ENCODE measurements at regions not wholly inside any gene's neighbourhood (a gene's known extent, or its start where the extent isn't known, plus 50 kb on each side); places are given as distances from the start of the nearest gene placed in this dataset.

- Mint-ChIP-seq H3K4me1 (no peaks in the 10 kb centered on the region), H3K4me3 (no peak overlapping the region), H3K9me3 (peaks cover 0 to 2% (median 0%) of the 10 kb centered on the region in 7 donors), H3K36me3 (no peaks in the 10 kb centered on the region), H3K27ac (no peak overlapping the region), H3K27me3 (ENCODE audit: low read depth in 3 of 3) (peaks cover 0 to 2% (median 1%) of the 10 kb centered on the region in 3 donors)
- no peak overlapping the region for H3K27ac ChIP-seq (ENCODE audit: low read depth in 1 of 2, low read length in 2 of 2)
- intact Hi-C loops (cut with micrococcal nuclease) = no loop called here
- no peaks in the 10 kb centered on the region for H3K27me3 ChIP-seq (ENCODE audit: control insufficient read depth in 2 of 2, insufficient read depth in 2 of 2, low read length in 2 of 2)
- no peaks in the 10 kb centered on the region for H3K9me3 ChIP-seq (replicated peaks in 1 of 2; ENCODE audit: control insufficient read depth in 1 of 2, insufficient read depth in 1 of 2, low read length in 2 of 2)
- no peak overlapping the region for H3K4me2 ChIP-seq (replicated peaks; ENCODE audit: extremely low read depth, low read length, poor library complexity, severe bottlenecking)
- H3K9ac ChIP-seq (ENCODE audit: insufficient read depth, low read length, poor library complexity, severe bottlenecking) = no peak overlapping the region
- no peak overlapping the region for H2AFZ ChIP-seq (ENCODE audit: insufficient read depth, low read depth, low read length, poor library complexity, severe bottlenecking)
- no peaks in the 10 kb centered on the region for H3K79me2 ChIP-seq (ENCODE audit: insufficient read depth, low read length)
- no peak overlapping the region for H3K4me3 ChIP-seq (replicated peaks in 1 of 3; ENCODE audit: low read depth in 2 of 3, low read length in 3 of 3)
- H3K36me3 ChIP-seq (replicated peaks in 1 of 2; ENCODE audit: control insufficient read depth in 1 of 2, insufficient read depth in 2 of 2, low read length in 2 of 2) = no peaks in the 10 kb centered on the region
- no peak for DNase-seq
- TF ChIP-seq, protein P1, sequence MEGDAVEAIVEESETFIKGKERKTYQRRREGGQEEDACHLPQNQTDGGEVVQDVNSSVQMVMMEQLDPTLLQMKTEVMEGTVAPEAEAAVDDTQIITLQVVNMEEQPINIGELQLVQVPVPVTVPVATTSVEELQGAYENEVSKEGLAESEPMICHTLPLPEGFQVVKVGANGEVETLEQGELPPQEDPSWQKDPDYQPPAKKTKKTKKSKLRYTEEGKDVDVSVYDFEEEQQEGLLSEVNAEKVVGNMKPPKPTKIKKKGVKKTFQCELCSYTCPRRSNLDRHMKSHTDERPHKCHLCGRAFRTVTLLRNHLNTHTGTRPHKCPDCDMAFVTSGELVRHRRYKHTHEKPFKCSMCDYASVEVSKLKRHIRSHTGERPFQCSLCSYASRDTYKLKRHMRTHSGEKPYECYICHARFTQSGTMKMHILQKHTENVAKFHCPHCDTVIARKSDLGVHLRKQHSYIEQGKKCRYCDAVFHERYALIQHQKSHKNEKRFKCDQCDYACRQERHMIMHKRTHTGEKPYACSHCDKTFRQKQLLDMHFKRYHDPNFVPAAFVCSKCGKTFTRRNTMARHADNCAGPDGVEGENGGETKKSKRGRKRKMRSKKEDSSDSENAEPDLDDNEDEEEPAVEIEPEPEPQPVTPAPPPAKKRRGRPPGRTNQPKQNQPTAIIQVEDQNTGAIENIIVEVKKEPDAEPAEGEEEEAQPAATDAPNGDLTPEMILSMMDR (IDR thresholded peaks at IDR 0.05) = no peak
- no peaks in the 10 kb centered on the region for H4K20me1 ChIP-seq (ENCODE audit: insufficient read depth, low read length)
- H3K4me1 ChIP-seq (ENCODE audit: control insufficient read depth in 1 of 2, insufficient read depth in 2 of 2, low read length in 2 of 2) = no peaks in the 10 kb centered on the region
Measured at GRCh38 chr12:84756961-84757360, 155.6 kb downstream of the SLC6A15 start.

GRCh38 chr12:84745127-84745526 is 167.5 kb downstream of the SLC6A15 start:
- Histone ChIP-seq H3K4me2 (replicated peaks; ENCODE audit: extremely low read depth, low read length, poor library complexity, severe bottlenecking) (no peak overlapping the region), H2AFZ (ENCODE audit: insufficient read depth, low read depth, low read length, poor library complexity, severe bottlenecking) (no peak overlapping the region), H3K27ac (ENCODE audit: low read depth in 1 of 2, low read length in 2 of 2) (no peak overlapping the region), H3K9me3 (replicated peaks in 1 of 2; ENCODE audit: control insufficient read depth in 1 of 2, insufficient read depth in 1 of 2, low read length in 2 of 2) (no peaks in the 10 kb centered on the region), H3K4me3 (replicated peaks in 1 of 3; ENCODE audit: low read depth in 2 of 3, low read length in 3 of 3) (no peak overlapping the region), H3K4me1 (ENCODE audit: control insufficient read depth in 1 of 2, insufficient read depth in 2 of 2, low read length in 2 of 2) (no peaks in the 10 kb centered on the region), H4K20me1 (ENCODE audit: insufficient read depth, low read length) (no peaks in the 10 kb centered on the region), H3K27me3 (ENCODE audit: control insufficient read depth in 2 of 2, insufficient read depth in 2 of 2, low read length in 2 of 2) (no peaks in the 10 kb centered on the region), H3K79me2 (ENCODE audit: insufficient read depth, low read length) (no peaks in the 10 kb centered on the region), H3K36me3 (replicated peaks in 1 of 2; ENCODE audit: control insufficient read depth in 1 of 2, insufficient read depth in 2 of 2, low read length in 2 of 2) (no peaks in the 10 kb centered on the region), H3K9ac (ENCODE audit: insufficient read depth, low read length, poor library complexity, severe bottlenecking) (no peak overlapping the region)
- Mint-ChIP-seq H3K9me3 (no peaks in the 10 kb centered on the region), H3K4me1 (no peaks in the 10 kb centered on the region), H3K4me3 (no peak overlapping the region), H3K27ac (no peak overlapping the region), H3K36me3 (no peaks in the 10 kb centered on the region), H3K27me3 (ENCODE audit: low read depth in 3 of 3) (no peaks in the 10 kb centered on the region)
- no peak for DNase-seq
- TF ChIP-seq, protein P1 (IDR thresholded peaks at IDR 0.05) = no peak
- no CpG with 5 or more reads among the region's 3 CpGs for WGBS (ENCODE audit: insufficient coverage)
- intact Hi-C loops (cut with micrococcal nuclease) = no loop called here

All from CD14-positive monocyte (primary cell).